Hepatocyte (in vitro differentiated cells): ENCODE measurements at regions not wholly inside any gene's neighbourhood (a gene's known extent, or its start where the extent isn't known, plus 50 kb on each side); places are given as distances from the start of the nearest gene placed in this dataset.

ENCODE experiments used
- DNase-seq: peaks from one replicate; pipeline ENCODE4 v3.0.0-alpha.2; 2016; ENCODE audit warnings: low spot score
- H2AFZ ChIP-seq: fragments of 200-600 bp; sonication (generic); 2 replicates; pipeline ENCODE4 v1.6.0; 2016; ENCODE audit warnings: antibody characterized with exemption, mild to moderate bottlenecking
- H3K27ac ChIP-seq: fragments of 200-600 bp; sonication (generic); 2 replicates; pipeline ENCODE4 v1.5.1; 2016; ENCODE audit warnings: mild to moderate bottlenecking
- H3K27me3 ChIP-seq: fragments of 200-600 bp; sonication (generic); 2 replicates; pipeline ENCODE4 v1.6.1; 2016
- H3K36me3 ChIP-seq: fragments of 200-600 bp; sonication (generic); replicated peaks from 2 replicates; pipeline ENCODE4 v1.5.1; 2016; ENCODE audit warnings: low read depth; ENCODE audit not compliant: insufficient read depth
- H3K4me1 ChIP-seq: fragments of 200-600 bp; sonication (generic); 2 replicates; pipeline ENCODE4 v1.5.1; 2016; ENCODE audit warnings: mild to moderate bottlenecking, moderate library complexity; ENCODE audit not compliant: insufficient read depth
- H3K4me2 ChIP-seq: fragments of 200-600 bp; sonication (generic); 2 replicates; pipeline ENCODE4 v1.6.0; 2016
- H3K4me3 ChIP-seq: fragments of 200-600 bp; sonication (generic); 2 replicates; pipeline ENCODE4 v1.5.1; 2016; ENCODE audit warnings: mild to moderate bottlenecking
- H3K79me2 ChIP-seq: fragments of 200-600 bp; sonication (generic); 2 replicates; pipeline ENCODE4 v1.6.0; 2017; ENCODE audit warnings: mild to moderate bottlenecking
- H3K9me2 ChIP-seq: fragments of 200-600 bp; sonication (generic); replicated peaks from 2 replicates; pipeline ENCODE4 v1.6.0; 2017; ENCODE audit warnings: mild to moderate bottlenecking; ENCODE audit not compliant: insufficient read depth
- H3K9me3 ChIP-seq: fragments of 200-600 bp; sonication (generic); 2 replicates; pipeline ENCODE4 v1.5.1; 2016; ENCODE audit warnings: low read depth, mild to moderate bottlenecking
- H4K20me1 ChIP-seq: fragments of 200-600 bp; sonication (generic); 2 replicates; pipeline ENCODE4 v1.6.0; 2016; ENCODE audit warnings: mild to moderate bottlenecking; ENCODE audit not compliant: insufficient read depth, poor library complexity, severe bottlenecking
- CTCF ChIP-seq: fragments of 200-600 bp; sonication (generic); IDR thresholded peaks from 2 replicates; pipeline ENCODE4 v1.5.1; 2016; ENCODE audit warnings: antibody characterized with exemption, mild to moderate bottlenecking; ENCODE audit not compliant: poor library complexity
- EZH2 ChIP-seq: fragments of 200-600 bp; sonication (generic); IDR thresholded peaks from 2 replicates; pipeline ENCODE4 v1.6.1; 2016; ENCODE audit warnings: antibody characterized with exemption, mild to moderate bottlenecking, borderline replicate concordance
- EZH2phosphoT487 ChIP-seq: fragments of 200-600 bp; sonication (generic); IDR thresholded peaks from one replicate; pipeline ENCODE4 v1.6.1; 2018; ENCODE audit warnings: antibody characterized with exemption, mild to moderate bottlenecking, low read depth, moderate library complexity; ENCODE audit not compliant: unreplicated experiment, severe bottlenecking
- WGBS: methylation state at CpG from one replicate; pipeline ENCODE4 v1.1.6; 2016; ENCODE audit warnings: low lambda C conversion rate; ENCODE audit errors: missing lambda C conversion rate; 5-methylcytosine and 5-hydroxymethylcytosine counted together

GRCh38 chr13:34627509-34628208 is 314.4 kb upstream of the NBEA start:
- H4K20me1 ChIP-seq: no peaks in the 10 kb centered on the region
- no peak overlapping the region for H3K27ac ChIP-seq
- H3K9me3 ChIP-seq: no peaks in the 10 kb centered on the region
- TF ChIP-seq CTCF (no peak), EZH2 (no peak), EZH2phosphoT487 (no peak)
- no peaks in the 10 kb centered on the region for H3K27me3 ChIP-seq
- no peaks in the 10 kb centered on the region for H3K9me2 ChIP-seq
- no peaks in the 10 kb centered on the region for H3K4me1 ChIP-seq
- H3K79me2 ChIP-seq: no peaks in the 10 kb centered on the region
- peak overlapping the region; percentile 19 for H3K4me2 ChIP-seq
- DNase-seq: peak; percentile 9
- 45% methylated on average over 9 of the region's 9 CpGs for WGBS
- no peaks in the 10 kb centered on the region for H3K36me3 ChIP-seq
- no peak overlapping the region for H3K4me3 ChIP-seq
- no peak overlapping the region for H2AFZ ChIP-seq

- TF ChIP-seq EZH2phosphoT487: no peak
- TF ChIP-seq EZH2: no peak
- TF ChIP-seq CTCF: no peak
- Histone ChIP-seq H3K36me3 (no peaks in the 10 kb centered on the region), H2AFZ (no peak overlapping the region), H3K27me3 (no peaks in the 10 kb centered on the region), H4K20me1 (no peaks in the 10 kb centered on the region), H3K4me1 (no peaks in the 10 kb centered on the region), H3K4me2 (peak overlapping the region; percentile 19), H3K9me2 (no peaks in the 10 kb centered on the region), H3K79me2 (no peaks in the 10 kb centered on the region), H3K4me3 (no peak overlapping the region), H3K27ac (no peak overlapping the region), H3K9me3 (no peaks in the 10 kb centered on the region)
- 44% methylated on average over 5 of the region's 5 CpGs for WGBS
- no peak for DNase-seq
Measured at GRCh38 chr13:34628209-34628682, 313.8 kb upstream of the NBEA start.

GRCh38 chr13:34634448-34634847 is 307.6 kb upstream of the NBEA start:
- H2AFZ ChIP-seq: no peak overlapping the region
- no peaks in the 10 kb centered on the region for H3K4me1 ChIP-seq
- H3K79me2 ChIP-seq: no peaks in the 10 kb centered on the region
- TF ChIP-seq EZH2 (no peak), EZH2phosphoT487 (no peak), CTCF (no peak)
- no peaks in the 10 kb centered on the region for H3K27me3 ChIP-seq
- no peaks in the 10 kb centered on the region for H3K9me2 ChIP-seq
- WGBS: 82% methylated on average over 2 of the region's 2 CpGs
- no peak for DNase-seq
- no peak overlapping the region for H3K4me2 ChIP-seq
- H3K27ac ChIP-seq: no peak overlapping the region
- no peak overlapping the region for H3K4me3 ChIP-seq
- no peaks in the 10 kb centered on the region for H3K9me3 ChIP-seq
- no peaks in the 10 kb centered on the region for H4K20me1 ChIP-seq
- no peaks in the 10 kb centered on the region for H3K36me3 ChIP-seq
